ENCODE measurements at regions not wholly inside any gene's neighbourhood (a gene's known extent, or its start where the extent isn't known, plus 50 kb on each side); places are given as distances from the start of the nearest gene placed in this dataset.

- no peak for DNase-seq (ENCODE audit: low spot score)
Observed at GRCh38 chr14:86944434-86944833, 1048.5 kb downstream of the GALC start.

GRCh38 chr14:86943391-86944365 is 1049.3 kb downstream of the GALC start:
- no peak for DNase-seq (ENCODE audit: low spot score)
- TF ChIP-seq, protein P1, sequence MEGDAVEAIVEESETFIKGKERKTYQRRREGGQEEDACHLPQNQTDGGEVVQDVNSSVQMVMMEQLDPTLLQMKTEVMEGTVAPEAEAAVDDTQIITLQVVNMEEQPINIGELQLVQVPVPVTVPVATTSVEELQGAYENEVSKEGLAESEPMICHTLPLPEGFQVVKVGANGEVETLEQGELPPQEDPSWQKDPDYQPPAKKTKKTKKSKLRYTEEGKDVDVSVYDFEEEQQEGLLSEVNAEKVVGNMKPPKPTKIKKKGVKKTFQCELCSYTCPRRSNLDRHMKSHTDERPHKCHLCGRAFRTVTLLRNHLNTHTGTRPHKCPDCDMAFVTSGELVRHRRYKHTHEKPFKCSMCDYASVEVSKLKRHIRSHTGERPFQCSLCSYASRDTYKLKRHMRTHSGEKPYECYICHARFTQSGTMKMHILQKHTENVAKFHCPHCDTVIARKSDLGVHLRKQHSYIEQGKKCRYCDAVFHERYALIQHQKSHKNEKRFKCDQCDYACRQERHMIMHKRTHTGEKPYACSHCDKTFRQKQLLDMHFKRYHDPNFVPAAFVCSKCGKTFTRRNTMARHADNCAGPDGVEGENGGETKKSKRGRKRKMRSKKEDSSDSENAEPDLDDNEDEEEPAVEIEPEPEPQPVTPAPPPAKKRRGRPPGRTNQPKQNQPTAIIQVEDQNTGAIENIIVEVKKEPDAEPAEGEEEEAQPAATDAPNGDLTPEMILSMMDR (IDR thresholded peaks at IDR 0.05; ENCODE audit: extremely low read depth, missing control alignments): no peak

More at GRCh38 chr14:86944434-86944833, 1048.5 kb downstream of the GALC start:
- TF ChIP-seq, protein P1 (IDR thresholded peaks at IDR 0.05; ENCODE audit: extremely low read depth, missing control alignments): no peak

GRCh38 chr14:86942936-86943335 is 1050.0 kb downstream of the GALC start:
- TF ChIP-seq, protein P1 (IDR thresholded peaks at IDR 0.05; ENCODE audit: extremely low read depth, missing control alignments): no peak
- no peak for DNase-seq (ENCODE audit: low spot score)

- TF ChIP-seq, protein P1 (IDR thresholded peaks at IDR 0.05; ENCODE audit: extremely low read depth, missing control alignments): no peak
- no peak for DNase-seq (ENCODE audit: low spot score)
Observed at GRCh38 chr14:86940106-86940505, 1052.9 kb downstream of the GALC start.

- TF ChIP-seq, protein P1 (IDR thresholded peaks at IDR 0.05; ENCODE audit: extremely low read depth, missing control alignments): no peak
- no peak for DNase-seq (ENCODE audit: low spot score)
Observed at GRCh38 chr14:86938320-86938719, 1054.7 kb downstream of the GALC start.

DNA sequence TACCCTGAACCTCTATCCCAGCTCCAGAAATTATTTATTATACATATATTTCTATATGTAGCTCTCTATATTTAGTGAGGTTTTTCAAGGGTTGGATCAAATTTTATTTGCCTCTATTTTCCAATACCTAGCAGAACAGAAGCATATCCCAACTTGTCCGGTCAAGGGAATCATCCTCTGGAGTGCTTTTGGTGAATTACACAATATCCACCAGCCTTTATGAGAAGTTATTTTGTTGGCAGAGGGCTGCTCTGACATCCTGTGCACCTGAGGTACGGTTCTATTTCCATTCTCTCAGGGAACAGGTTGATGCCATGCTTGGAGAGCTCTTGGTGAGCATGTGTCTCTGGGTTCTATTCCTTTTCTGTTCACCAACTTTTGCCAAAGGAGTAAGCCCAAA is 1056.4 kb downstream of the GALC start:
- no peak for DNase-seq (ENCODE audit: low spot score)
- TF ChIP-seq, protein P1 (IDR thresholded peaks at IDR 0.05; ENCODE audit: extremely low read depth, missing control alignments): no peak

DNA sequence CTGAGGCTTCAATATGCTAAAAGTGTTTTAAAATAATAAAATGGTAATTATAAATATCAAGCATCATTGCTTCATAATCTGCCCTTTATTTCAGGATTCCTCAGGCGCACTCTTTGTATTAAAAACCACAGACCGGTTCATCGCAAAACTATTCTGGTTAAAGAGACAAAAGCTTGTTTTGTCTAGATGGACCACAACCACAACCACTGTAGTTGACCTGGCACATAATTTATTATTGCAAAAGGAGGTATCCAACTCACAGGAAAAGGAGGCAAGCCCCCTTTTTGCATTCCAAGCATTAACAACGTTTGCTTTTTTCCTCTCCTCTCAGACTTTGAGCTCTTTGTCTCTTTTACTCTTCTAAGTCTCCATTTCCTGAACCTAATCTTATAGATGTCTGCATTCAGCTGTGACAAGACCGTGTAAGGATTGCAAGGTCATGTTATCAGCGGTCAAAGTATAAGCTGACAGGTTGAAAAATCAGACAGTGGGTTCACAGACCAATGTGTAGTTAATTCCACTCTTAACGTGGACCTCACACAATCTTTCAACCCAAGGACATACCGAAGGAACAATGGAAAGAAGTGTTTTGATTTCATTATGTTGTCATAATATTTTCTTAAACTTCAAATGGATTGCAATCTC is 1057.6 kb downstream of the GALC start:
- no peak for DNase-seq (ENCODE audit: low spot score)
- TF ChIP-seq, protein P1 (IDR thresholded peaks at IDR 0.05; ENCODE audit: extremely low read depth, missing control alignments): no peak
